ENCODE measurements at regions not wholly inside any gene's neighbourhood (a gene's known extent, or its start where the extent isn't known, plus 50 kb on each side); places are given as distances from the start of the nearest gene placed in this dataset.

GRCh38 chr15:93241696-93242585 lies 152.9 kb upstream of the RGMA start:
- DNase-seq = no peak
- no peak for TF ChIP-seq CTCF (IDR thresholded peaks at IDR 0.05)
- Mint-ChIP-seq H3K27ac (no peak overlapping the region), H3K4me1 (ENCODE audit: low read depth) (no peaks in the 10 kb centered on the region), H3K27me3 (ENCODE audit: insufficient read depth) (no peaks in the 10 kb centered on the region), H3K36me3 (ENCODE audit: low read depth) (no peaks in the 10 kb centered on the region; the same call in 1 of the 2 replicates), H3K4me3 (no peak overlapping the region), H3K9me3 (peaks cover 43% of the 10 kb centered on the region)

- Mint-ChIP-seq H3K27me3 (ENCODE audit: insufficient read depth) (no peaks in the 10 kb centered on the region), H3K36me3 (ENCODE audit: low read depth) (peaks cover 5% of the 10 kb centered on the region), H3K27ac (no peak overlapping the region), H3K4me3 (no peak overlapping the region), H3K9me3 (peaks cover 39% of the 10 kb centered on the region), H3K4me1 (ENCODE audit: low read depth) (no peaks in the 10 kb centered on the region)
- no peak for DNase-seq
- no peak for TF ChIP-seq CTCF (IDR thresholded peaks at IDR 0.05)
These were observed 151.0 kb upstream of the RGMA start for GRCh38 chr15:93239993-93240392.

GRCh38 chr15:93239591-93239990 lies 150.6 kb upstream of the RGMA start:
- peaks cover 35% of the 10 kb centered on the region for H3K9me3 Mint-ChIP-seq
- H3K27ac Mint-ChIP-seq = no peak overlapping the region
- peaks cover 5% of the 10 kb centered on the region for H3K36me3 Mint-ChIP-seq (ENCODE audit: low read depth)
- no peaks in the 10 kb centered on the region for H3K4me1 Mint-ChIP-seq (ENCODE audit: low read depth)
- no peak overlapping the region for H3K4me3 Mint-ChIP-seq
- H3K27me3 Mint-ChIP-seq (ENCODE audit: insufficient read depth) = no peaks in the 10 kb centered on the region
- TF ChIP-seq CTCF (IDR thresholded peaks at IDR 0.05) = no peak
- no peak for DNase-seq

GRCh38 chr15:93238641-93239040 lies 149.6 kb upstream of the RGMA start:
- H3K9me3 Mint-ChIP-seq = peaks cover 34% of the 10 kb centered on the region
- H3K27ac Mint-ChIP-seq = no peak overlapping the region
- H3K4me3 Mint-ChIP-seq = no peak overlapping the region
- H3K27me3 Mint-ChIP-seq (ENCODE audit: insufficient read depth) = no peaks in the 10 kb centered on the region
- no peaks in the 10 kb centered on the region for H3K4me1 Mint-ChIP-seq (ENCODE audit: low read depth)
- DNase-seq = no peak
- TF ChIP-seq CTCF (IDR thresholded peaks at IDR 0.05) = no peak
- peaks cover 5% of the 10 kb centered on the region for H3K36me3 Mint-ChIP-seq (ENCODE audit: low read depth)

GRCh38 chr15:93235926-93236780 lies 147.1 kb upstream of the RGMA start:
- Mint-ChIP-seq H3K9me3 (peaks cover 43% of the 10 kb centered on the region), H3K4me3 (no peak overlapping the region), H3K27me3 (ENCODE audit: insufficient read depth) (no peaks in the 10 kb centered on the region), H3K36me3 (ENCODE audit: low read depth) (peaks cover 8% of the 10 kb centered on the region; the same call in 1 of the 2 replicates), H3K27ac (no peak overlapping the region), H3K4me1 (ENCODE audit: low read depth) (no peaks in the 10 kb centered on the region)
- DNase-seq = no peak
- no peak for TF ChIP-seq CTCF (IDR thresholded peaks at IDR 0.05)
